ENCODE measurements at regions not wholly inside any gene's neighbourhood (a gene's known extent, or its start where the extent isn't known, plus 50 kb on each side); places are given as distances from the start of the nearest gene placed in this dataset.

GRCh38 chr14:56474419-56475022, 105.1 kb upstream of the TMEM260 start:
- Histone ChIP-seq H3K27me3 (no peaks in the 10 kb centered on the region), H3K4me1 (no peaks in the 10 kb centered on the region), H3K9me3 (no peaks in the 10 kb centered on the region), H3K27ac (no peak overlapping the region), H3K36me3 (ENCODE audit: low read depth, missing control alignments) (no peaks in the 10 kb centered on the region), H3K4me3 (no peak overlapping the region)
- TF ChIP-seq POLR2A (IDR thresholded peaks at IDR 0.05) (no peak), CTCF (IDR thresholded peaks at IDR 0.05) (peak; percentile 51 to 76 (median 71))
- intact Hi-C loops (cut with DNase I; ENCODE audit: low total_unique reads), result loop anchor here (10.0 kb wide), 1 partner anchor 770 kb away; no protein-coding TSS in a partner anchor
- DNase-seq, result no peak
- WGBS, 2 donors, result 32 to 33% methylated on average over 8 of the region's 8 CpGs

- Histone ChIP-seq H3K9me3 (no peaks in the 10 kb centered on the region), H3K36me3 (ENCODE audit: low read depth, missing control alignments) (no peaks in the 10 kb centered on the region), H3K27ac (no peak overlapping the region), H3K4me1 (no peaks in the 10 kb centered on the region), H3K4me3 (no peak overlapping the region), H3K27me3 (no peaks in the 10 kb centered on the region)
- intact Hi-C loops (cut with DNase I; ENCODE audit: low total_unique reads), result no loop called here
- peak in 1 of 3 experiments; percentile 8 for TF ChIP-seq CTCF (IDR thresholded peaks at IDR 0.05)
- no peak for TF ChIP-seq POLR2A (IDR thresholded peaks at IDR 0.05)
- WGBS, 2 donors, result 76 to 77% methylated on average over 5 of the region's 5 CpGs
- peak; percentile 41 for DNase-seq
Observed at GRCh38 chr14:56482310-56482911, 97.2 kb upstream of the TMEM260 start.

- no peak for DNase-seq
- Histone ChIP-seq H3K4me3 (no peak overlapping the region), H3K27ac (no peak overlapping the region), H3K27me3 (no peaks in the 10 kb centered on the region), H3K9me3 (no peaks in the 10 kb centered on the region), H3K4me1 (no peaks in the 10 kb centered on the region), H3K36me3 (ENCODE audit: low read depth, missing control alignments) (no peaks in the 10 kb centered on the region)
- peak in 2 of 3 experiments; percentile 17 to 33 for TF ChIP-seq CTCF (IDR thresholded peaks at IDR 0.05)
- TF ChIP-seq POLR2A (IDR thresholded peaks at IDR 0.05), result no peak
- WGBS, 2 donors, result 54 to 60% methylated on average over 4 of the region's 4 CpGs
- intact Hi-C loops (cut with DNase I; ENCODE audit: low total_unique reads), result no loop called here
Observed at GRCh38 chr14:56487090-56487667, 92.4 kb upstream of the TMEM260 start.

GRCh38 chr14:56487761-56488160, 91.8 kb upstream of the TMEM260 start:
- no peaks in the 10 kb centered on the region for H3K9me3 ChIP-seq
- H3K27me3 ChIP-seq, result no peaks in the 10 kb centered on the region
- intact Hi-C loops (cut with DNase I; ENCODE audit: low total_unique reads), result no loop called here
- no peak for DNase-seq
- no peak overlapping the region for H3K27ac ChIP-seq
- no peaks in the 10 kb centered on the region for H3K4me1 ChIP-seq
- TF ChIP-seq POLR2A (IDR thresholded peaks at IDR 0.05), result no peak
- TF ChIP-seq CTCF (IDR thresholded peaks at IDR 0.05), result no peak
- no peak overlapping the region for H3K4me3 ChIP-seq
- H3K36me3 ChIP-seq (ENCODE audit: low read depth, missing control alignments), result no peaks in the 10 kb centered on the region
- WGBS, 2 donors, result 61 to 71% methylated on average over 1 of the region's 1 CpG

All from testis (tissue), 2 donors.